ENCODE measurements at regions not wholly inside any gene's neighbourhood (a gene's known extent, or its start where the extent isn't known, plus 50 kb on each side); places are given as distances from the start of the nearest gene placed in this dataset.

GRCh38 chr2:118772487-118773200 lies 74.8 kb downstream of the EN1 start:
- no peaks in the 10 kb centered on the region for H3K79me2 ChIP-seq (ENCODE audit: insufficient read depth, low read length)
- no peaks in the 10 kb centered on the region for H3K9me2 ChIP-seq (replicated peaks; ENCODE audit: low read depth, low read length)
- no peak overlapping the region for H3K9ac ChIP-seq (ENCODE audit: low read depth, low read length, poor library complexity, severe bottlenecking)
- no peaks in the 10 kb centered on the region for H3F3A ChIP-seq (ENCODE audit: low read depth)
- H3K36me3 ChIP-seq (ENCODE audit: insufficient read depth, low read length) = no peaks in the 10 kb centered on the region
- H3K27me3 ChIP-seq (ENCODE audit: insufficient read depth, low read length, poor library complexity, severe bottlenecking) = no peaks in the 10 kb centered on the region
- no peak for TF ChIP-seq CTCF (conservative IDR thresholded peaks at IDR 0.05; ENCODE audit: low read length)
- TF ChIP-seq EZH2phosphoT487 (IDR thresholded peaks at IDR 0.05; ENCODE audit: borderline replicate concordance) = no peak
- no peaks in the 10 kb centered on the region for H4K20me1 ChIP-seq (ENCODE audit: insufficient read depth, low read length, poor library complexity, severe bottlenecking)
- H3K4me1 ChIP-seq (ENCODE audit: insufficient read depth, low read length, poor library complexity, severe bottlenecking) = no peaks in the 10 kb centered on the region
- no peaks in the 10 kb centered on the region for H3K9me3 ChIP-seq (ENCODE audit: insufficient read depth, low read depth, low read length)
- H3K4me2 ChIP-seq (ENCODE audit: low read depth, low read length, poor library complexity, severe bottlenecking) = no peak overlapping the region
- H3K4me3 ChIP-seq (ENCODE audit: low read length, poor library complexity, severe bottlenecking) = no peak overlapping the region
- no peak overlapping the region for H2AFZ ChIP-seq (ENCODE audit: low read length)

DNA sequence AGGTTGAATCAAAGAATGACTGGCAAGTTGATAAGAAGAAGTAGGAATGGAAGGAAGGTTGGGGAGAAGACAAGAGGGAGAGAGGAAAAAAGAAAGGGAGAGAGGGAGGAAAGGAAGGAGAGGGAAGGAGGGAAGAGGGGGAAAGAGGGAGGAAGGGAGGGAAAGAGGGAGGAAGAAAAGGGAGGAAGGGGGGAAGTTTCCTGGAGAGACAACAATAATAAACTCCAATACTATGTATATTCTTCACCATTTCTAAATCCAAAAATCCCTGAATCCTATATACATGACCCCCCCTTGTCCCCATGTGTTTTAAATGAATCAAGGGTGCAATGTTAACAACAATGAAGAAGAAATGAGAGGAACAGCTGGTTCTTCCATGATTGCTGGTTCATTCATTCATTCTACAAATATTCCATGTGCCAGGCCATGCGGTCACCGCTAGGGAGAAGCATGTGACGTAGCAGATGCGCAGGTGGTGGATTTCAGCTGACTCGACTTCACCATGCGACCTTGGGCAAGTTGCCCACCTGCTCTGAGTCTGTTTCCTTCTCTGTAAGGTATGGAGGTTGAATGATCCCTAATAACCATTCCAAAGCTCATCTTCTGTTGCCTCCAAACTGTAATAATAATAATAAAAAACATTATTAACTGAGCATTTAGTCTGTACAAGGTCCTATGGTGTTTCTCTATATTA lies 77.6 kb downstream of the EN1 start:
- H3K27me3 ChIP-seq (ENCODE audit: insufficient read depth, low read length, poor library complexity, severe bottlenecking) = no peaks in the 10 kb centered on the region
- H3K36me3 ChIP-seq (ENCODE audit: insufficient read depth, low read length) = no peaks in the 10 kb centered on the region
- H3K4me1 ChIP-seq (ENCODE audit: insufficient read depth, low read length, poor library complexity, severe bottlenecking) = no peaks in the 10 kb centered on the region
- no peaks in the 10 kb centered on the region for H3K9me2 ChIP-seq (replicated peaks; ENCODE audit: low read depth, low read length)
- no peaks in the 10 kb centered on the region for H3F3A ChIP-seq (ENCODE audit: low read depth)
- H3K9ac ChIP-seq (ENCODE audit: low read depth, low read length, poor library complexity, severe bottlenecking) = no peak overlapping the region
- H3K4me3 ChIP-seq (ENCODE audit: low read length, poor library complexity, severe bottlenecking) = no peak overlapping the region
- H3K4me2 ChIP-seq (ENCODE audit: low read depth, low read length, poor library complexity, severe bottlenecking) = no peak overlapping the region
- no peaks in the 10 kb centered on the region for H3K79me2 ChIP-seq (ENCODE audit: insufficient read depth, low read length)
- H4K20me1 ChIP-seq (ENCODE audit: insufficient read depth, low read length, poor library complexity, severe bottlenecking) = no peaks in the 10 kb centered on the region
- TF ChIP-seq EZH2phosphoT487 (IDR thresholded peaks at IDR 0.05; ENCODE audit: borderline replicate concordance) = no peak
- no peak for TF ChIP-seq CTCF (conservative IDR thresholded peaks at IDR 0.05; ENCODE audit: low read length)
- H3K9me3 ChIP-seq (ENCODE audit: insufficient read depth, low read depth, low read length) = no peaks in the 10 kb centered on the region
- H2AFZ ChIP-seq (ENCODE audit: low read length) = no peak overlapping the region

- Histone ChIP-seq H3K4me3 (ENCODE audit: low read length, poor library complexity, severe bottlenecking) (no peak overlapping the region), H4K20me1 (ENCODE audit: insufficient read depth, low read length, poor library complexity, severe bottlenecking) (no peaks in the 10 kb centered on the region), H2AFZ (ENCODE audit: low read length) (no peak overlapping the region), H3F3A (ENCODE audit: low read depth) (no peaks in the 10 kb centered on the region), H3K9me3 (ENCODE audit: insufficient read depth, low read depth, low read length) (no peaks in the 10 kb centered on the region), H3K79me2 (ENCODE audit: insufficient read depth, low read length) (no peaks in the 10 kb centered on the region), H3K27me3 (ENCODE audit: insufficient read depth, low read length, poor library complexity, severe bottlenecking) (no peaks in the 10 kb centered on the region), H3K4me2 (ENCODE audit: low read depth, low read length, poor library complexity, severe bottlenecking) (no peak overlapping the region), H3K9ac (ENCODE audit: low read depth, low read length, poor library complexity, severe bottlenecking) (no peak overlapping the region), H3K9me2 (replicated peaks; ENCODE audit: low read depth, low read length) (no peaks in the 10 kb centered on the region), H3K4me1 (ENCODE audit: insufficient read depth, low read length, poor library complexity, severe bottlenecking) (no peaks in the 10 kb centered on the region), H3K36me3 (ENCODE audit: insufficient read depth, low read length) (no peaks in the 10 kb centered on the region)
- TF ChIP-seq CTCF (conservative IDR thresholded peaks at IDR 0.05; ENCODE audit: low read length) = no peak
- TF ChIP-seq EZH2phosphoT487 (IDR thresholded peaks at IDR 0.05; ENCODE audit: borderline replicate concordance) = no peak
Measured at GRCh38 chr2:118766871-118767270, 80.6 kb downstream of the EN1 start.
